ENCODE measurements at regions not wholly inside any gene's neighbourhood (a gene's known extent, or its start where the extent isn't known, plus 50 kb on each side); places are given as distances from the start of the nearest gene placed in this dataset.

DNA sequence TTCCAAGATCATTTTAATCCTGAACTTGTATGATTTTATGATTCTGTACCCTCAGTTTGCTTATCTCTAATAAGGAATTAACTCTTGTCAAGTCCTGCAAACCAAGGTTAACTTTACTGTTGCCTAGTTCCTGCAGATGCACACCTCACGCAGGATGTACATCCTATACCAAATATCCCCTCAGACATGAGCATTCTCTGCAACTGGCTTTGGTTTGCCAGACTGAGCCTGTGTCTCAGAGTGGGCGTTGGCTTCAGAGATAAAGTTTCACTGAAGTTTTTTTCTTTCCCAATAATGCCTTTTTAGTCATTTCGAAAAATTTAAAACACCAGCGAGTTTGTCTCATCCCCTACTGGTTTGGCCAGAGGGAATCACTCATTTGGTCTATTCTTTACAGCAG is 173.9 kb downstream of the NR2F2 start (continued):
- TF ChIP-seq, protein P1, sequence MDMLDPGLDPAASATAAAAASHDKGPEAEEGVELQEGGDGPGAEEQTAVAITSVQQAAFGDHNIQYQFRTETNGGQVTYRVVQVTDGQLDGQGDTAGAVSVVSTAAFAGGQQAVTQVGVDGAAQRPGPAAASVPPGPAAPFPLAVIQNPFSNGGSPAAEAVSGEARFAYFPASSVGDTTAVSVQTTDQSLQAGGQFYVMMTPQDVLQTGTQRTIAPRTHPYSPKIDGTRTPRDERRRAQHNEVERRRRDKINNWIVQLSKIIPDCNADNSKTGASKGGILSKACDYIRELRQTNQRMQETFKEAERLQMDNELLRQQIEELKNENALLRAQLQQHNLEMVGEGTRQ (CRISPR knock-in tag; IDR thresholded peaks at IDR 0.05) = no peak
- TF ChIP-seq, protein P2, sequence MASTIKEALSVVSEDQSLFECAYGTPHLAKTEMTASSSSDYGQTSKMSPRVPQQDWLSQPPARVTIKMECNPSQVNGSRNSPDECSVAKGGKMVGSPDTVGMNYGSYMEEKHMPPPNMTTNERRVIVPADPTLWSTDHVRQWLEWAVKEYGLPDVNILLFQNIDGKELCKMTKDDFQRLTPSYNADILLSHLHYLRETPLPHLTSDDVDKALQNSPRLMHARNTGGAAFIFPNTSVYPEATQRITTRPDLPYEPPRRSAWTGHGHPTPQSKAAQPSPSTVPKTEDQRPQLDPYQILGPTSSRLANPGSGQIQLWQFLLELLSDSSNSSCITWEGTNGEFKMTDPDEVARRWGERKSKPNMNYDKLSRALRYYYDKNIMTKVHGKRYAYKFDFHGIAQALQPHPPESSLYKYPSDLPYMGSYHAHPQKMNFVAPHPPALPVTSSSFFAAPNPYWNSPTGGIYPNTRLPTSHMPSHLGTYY (CRISPR knock-in tag; IDR thresholded peaks at IDR 0.05) = no peak
- TF ChIP-seq FOXJ3 (CRISPR knock-in tag; IDR thresholded peaks at IDR 0.05; ENCODE audit: borderline replicate concordance) = no peak

DNA sequence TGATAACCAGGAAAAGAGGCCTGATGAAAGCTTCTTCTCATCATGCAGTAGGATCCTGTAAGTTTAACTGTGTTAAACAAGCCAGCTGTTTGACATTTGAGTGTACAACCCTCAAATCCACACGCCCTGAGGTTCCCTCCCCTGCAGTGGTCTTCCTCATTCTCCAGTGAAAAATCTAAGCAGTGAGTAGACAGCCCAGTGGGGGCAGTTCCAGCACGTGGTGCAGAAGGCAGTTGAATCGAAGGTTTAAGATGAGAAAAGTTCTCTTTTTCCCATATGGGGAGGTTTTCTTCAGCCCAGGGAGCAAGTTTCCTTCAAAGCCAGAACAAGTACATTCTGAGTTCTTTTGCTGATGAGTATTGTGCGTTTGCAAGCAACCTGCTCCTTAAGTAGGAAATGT is 174.5 kb downstream of the NR2F2 start:
- H3K4me1 Mint-ChIP-seq = no peaks in the 10 kb centered on the region
- DNase-seq (ENCODE audit: low spot score) (no peak), ATAC-seq (no peak)
- ChIA-PET CTCF (no interaction called here), POLR2A (no interaction called here)
- no peak overlapping the region for H3K4me3 Mint-ChIP-seq
- H3K27ac Mint-ChIP-seq = no peak overlapping the region
- no peaks in the 10 kb centered on the region for H3K9me3 Mint-ChIP-seq
- no peaks in the 10 kb centered on the region for H3K36me3 Mint-ChIP-seq
- peaks cover 3% of the 10 kb centered on the region for H3K27me3 Mint-ChIP-seq (ENCODE audit: low read depth)
- TF ChIP-seq GABPB1 (CRISPR knock-in tag; IDR thresholded peaks at IDR 0.05) = no peak
- TF ChIP-seq, protein P3, sequence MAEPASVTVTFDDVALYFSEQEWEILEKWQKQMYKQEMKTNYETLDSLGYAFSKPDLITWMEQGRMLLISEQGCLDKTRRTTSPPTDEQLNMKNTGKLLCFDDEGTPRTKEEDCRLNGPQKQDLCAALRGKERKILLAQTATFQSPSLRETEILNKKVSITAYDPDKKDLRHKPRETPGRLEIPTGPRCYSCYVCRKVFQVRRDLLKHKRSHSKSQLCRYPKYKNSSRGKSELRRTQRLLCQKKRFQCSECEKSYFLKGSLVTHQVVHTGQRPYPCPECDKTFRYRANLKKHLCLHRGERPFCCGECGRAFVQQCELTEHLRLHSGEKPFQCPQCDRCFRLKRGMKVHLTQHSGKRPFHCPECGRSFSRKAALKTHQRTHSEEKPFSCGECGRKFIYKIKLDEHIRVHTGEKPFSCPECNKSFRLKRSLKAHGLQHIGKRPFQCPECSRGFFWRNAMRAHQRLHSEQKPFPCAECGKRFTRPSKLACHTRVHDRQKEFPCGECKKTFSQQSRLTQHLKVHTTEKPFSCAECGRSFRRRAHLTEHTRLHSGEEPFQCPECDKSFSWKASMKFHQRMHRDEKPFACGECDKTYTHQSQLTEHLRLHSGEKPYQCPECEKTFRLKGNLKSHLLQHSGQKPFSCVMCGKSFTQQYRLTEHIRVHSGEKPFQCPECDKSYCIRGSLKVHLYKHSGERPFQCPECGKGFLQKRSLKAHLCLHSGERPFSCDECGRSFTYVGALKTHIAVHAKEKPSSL (CRISPR knock-in tag; conservative IDR thresholded peaks at IDR 0.05) = no peak
- TF ChIP-seq ZNF219 (CRISPR knock-in tag; IDR thresholded peaks at IDR 0.05; ENCODE audit: borderline replicate concordance) = no peak
- TF ChIP-seq, protein P4, sequence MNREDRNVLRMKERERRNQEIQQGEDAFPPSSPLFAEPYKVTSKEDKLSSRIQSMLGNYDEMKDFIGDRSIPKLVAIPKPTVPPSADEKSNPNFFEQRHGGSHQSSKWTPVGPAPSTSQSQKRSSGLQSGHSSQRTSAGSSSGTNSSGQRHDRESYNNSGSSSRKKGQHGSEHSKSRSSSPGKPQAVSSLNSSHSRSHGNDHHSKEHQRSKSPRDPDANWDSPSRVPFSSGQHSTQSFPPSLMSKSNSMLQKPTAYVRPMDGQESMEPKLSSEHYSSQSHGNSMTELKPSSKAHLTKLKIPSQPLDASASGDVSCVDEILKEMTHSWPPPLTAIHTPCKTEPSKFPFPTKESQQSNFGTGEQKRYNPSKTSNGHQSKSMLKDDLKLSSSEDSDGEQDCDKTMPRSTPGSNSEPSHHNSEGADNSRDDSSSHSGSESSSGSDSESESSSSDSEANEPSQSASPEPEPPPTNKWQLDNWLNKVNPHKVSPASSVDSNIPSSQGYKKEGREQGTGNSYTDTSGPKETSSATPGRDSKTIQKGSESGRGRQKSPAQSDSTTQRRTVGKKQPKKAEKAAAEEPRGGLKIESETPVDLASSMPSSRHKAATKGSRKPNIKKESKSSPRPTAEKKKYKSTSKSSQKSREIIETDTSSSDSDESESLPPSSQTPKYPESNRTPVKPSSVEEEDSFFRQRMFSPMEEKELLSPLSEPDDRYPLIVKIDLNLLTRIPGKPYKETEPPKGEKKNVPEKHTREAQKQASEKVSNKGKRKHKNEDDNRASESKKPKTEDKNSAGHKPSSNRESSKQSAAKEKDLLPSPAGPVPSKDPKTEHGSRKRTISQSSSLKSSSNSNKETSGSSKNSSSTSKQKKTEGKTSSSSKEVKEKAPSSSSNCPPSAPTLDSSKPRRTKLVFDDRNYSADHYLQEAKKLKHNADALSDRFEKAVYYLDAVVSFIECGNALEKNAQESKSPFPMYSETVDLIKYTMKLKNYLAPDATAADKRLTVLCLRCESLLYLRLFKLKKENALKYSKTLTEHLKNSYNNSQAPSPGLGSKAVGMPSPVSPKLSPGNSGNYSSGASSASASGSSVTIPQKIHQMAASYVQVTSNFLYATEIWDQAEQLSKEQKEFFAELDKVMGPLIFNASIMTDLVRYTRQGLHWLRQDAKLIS (CRISPR knock-in tag; IDR thresholded peaks at IDR 0.05; ENCODE audit: borderline replicate concordance) = no peak
- TF ChIP-seq TEAD1 (CRISPR knock-in tag; IDR thresholded peaks at IDR 0.05) = no peak
- no peak for TF ChIP-seq ESRRA (CRISPR knock-in tag; IDR thresholded peaks at IDR 0.05; ENCODE audit: borderline replicate concordance)
- TF ChIP-seq, protein P5, sequence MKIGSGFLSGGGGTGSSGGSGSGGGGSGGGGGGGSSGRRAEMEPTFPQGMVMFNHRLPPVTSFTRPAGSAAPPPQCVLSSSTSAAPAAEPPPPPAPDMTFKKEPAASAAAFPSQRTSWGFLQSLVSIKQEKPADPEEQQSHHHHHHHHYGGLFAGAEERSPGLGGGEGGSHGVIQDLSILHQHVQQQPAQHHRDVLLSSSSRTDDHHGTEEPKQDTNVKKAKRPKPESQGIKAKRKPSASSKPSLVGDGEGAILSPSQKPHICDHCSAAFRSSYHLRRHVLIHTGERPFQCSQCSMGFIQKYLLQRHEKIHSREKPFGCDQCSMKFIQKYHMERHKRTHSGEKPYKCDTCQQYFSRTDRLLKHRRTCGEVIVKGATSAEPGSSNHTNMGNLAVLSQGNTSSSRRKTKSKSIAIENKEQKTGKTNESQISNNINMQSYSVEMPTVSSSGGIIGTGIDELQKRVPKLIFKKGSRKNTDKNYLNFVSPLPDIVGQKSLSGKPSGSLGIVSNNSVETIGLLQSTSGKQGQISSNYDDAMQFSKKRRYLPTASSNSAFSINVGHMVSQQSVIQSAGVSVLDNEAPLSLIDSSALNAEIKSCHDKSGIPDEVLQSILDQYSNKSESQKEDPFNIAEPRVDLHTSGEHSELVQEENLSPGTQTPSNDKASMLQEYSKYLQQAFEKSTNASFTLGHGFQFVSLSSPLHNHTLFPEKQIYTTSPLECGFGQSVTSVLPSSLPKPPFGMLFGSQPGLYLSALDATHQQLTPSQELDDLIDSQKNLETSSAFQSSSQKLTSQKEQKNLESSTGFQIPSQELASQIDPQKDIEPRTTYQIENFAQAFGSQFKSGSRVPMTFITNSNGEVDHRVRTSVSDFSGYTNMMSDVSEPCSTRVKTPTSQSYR (CRISPR knock-in tag; IDR thresholded peaks at IDR 0.05) = no peak
- TF ChIP-seq, protein P6, sequence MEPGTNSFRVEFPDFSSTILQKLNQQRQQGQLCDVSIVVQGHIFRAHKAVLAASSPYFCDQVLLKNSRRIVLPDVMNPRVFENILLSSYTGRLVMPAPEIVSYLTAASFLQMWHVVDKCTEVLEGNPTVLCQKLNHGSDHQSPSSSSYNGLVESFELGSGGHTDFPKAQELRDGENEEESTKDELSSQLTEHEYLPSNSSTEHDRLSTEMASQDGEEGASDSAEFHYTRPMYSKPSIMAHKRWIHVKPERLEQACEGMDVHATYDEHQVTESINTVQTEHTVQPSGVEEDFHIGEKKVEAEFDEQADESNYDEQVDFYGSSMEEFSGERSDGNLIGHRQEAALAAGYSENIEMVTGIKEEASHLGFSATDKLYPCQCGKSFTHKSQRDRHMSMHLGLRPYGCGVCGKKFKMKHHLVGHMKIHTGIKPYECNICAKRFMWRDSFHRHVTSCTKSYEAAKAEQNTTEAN (CRISPR knock-in tag; IDR thresholded peaks at IDR 0.05) = no peak
- no peak for TF ChIP-seq ELF4 (CRISPR knock-in tag; IDR thresholded peaks at IDR 0.05; ENCODE audit: low read depth)
- TF ChIP-seq, protein P7, sequence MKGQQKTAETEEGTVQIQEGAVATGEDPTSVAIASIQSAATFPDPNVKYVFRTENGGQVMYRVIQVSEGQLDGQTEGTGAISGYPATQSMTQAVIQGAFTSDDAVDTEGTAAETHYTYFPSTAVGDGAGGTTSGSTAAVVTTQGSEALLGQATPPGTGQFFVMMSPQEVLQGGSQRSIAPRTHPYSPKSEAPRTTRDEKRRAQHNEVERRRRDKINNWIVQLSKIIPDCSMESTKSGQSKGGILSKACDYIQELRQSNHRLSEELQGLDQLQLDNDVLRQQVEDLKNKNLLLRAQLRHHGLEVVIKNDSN (CRISPR knock-in tag; IDR thresholded peaks at IDR 0.05) = no peak
- TF ChIP-seq FOXJ3 (CRISPR knock-in tag; IDR thresholded peaks at IDR 0.05; ENCODE audit: borderline replicate concordance) = no peak
- TF ChIP-seq, protein P8, sequence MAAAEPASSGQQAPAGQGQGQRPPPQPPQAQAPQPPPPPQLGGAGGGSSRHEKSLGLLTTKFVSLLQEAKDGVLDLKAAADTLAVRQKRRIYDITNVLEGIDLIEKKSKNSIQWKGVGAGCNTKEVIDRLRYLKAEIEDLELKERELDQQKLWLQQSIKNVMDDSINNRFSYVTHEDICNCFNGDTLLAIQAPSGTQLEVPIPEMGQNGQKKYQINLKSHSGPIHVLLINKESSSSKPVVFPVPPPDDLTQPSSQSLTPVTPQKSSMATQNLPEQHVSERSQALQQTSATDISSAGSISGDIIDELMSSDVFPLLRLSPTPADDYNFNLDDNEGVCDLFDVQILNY (CRISPR knock-in tag; IDR thresholded peaks at IDR 0.05) = no peak
- no peak for TF ChIP-seq ZNF671 (CRISPR knock-in tag; IDR thresholded peaks at IDR 0.05)
- TF ChIP-seq, protein P2 (CRISPR knock-in tag; IDR thresholded peaks at IDR 0.05) = no peak
- TF ChIP-seq MXD4 (CRISPR knock-in tag; IDR thresholded peaks at IDR 0.05; ENCODE audit: borderline replicate concordance) = no peak
- no peak for TF ChIP-seq CBFB (CRISPR knock-in tag; IDR thresholded peaks at IDR 0.05; ENCODE audit: low read depth)
- TF ChIP-seq, protein P9, sequence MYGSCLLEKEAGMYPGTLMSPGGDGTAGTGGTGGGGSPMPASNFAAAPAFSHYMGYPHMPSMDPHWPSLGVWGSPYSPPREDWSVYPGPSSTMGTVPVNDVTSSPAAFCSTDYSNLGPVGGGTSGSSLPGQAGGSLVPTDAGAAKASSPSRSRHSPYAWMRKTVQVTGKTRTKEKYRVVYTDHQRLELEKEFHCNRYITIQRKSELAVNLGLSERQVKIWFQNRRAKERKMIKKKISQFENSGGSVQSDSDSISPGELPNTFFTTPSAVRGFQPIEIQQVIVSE (CRISPR knock-in tag; IDR thresholded peaks at IDR 0.05; ENCODE audit: borderline replicate concordance) = no peak
- no peak for TF ChIP-seq HMGA2 (CRISPR knock-in tag; IDR thresholded peaks at IDR 0.05)
- TF ChIP-seq JUN (CRISPR knock-in tag; IDR thresholded peaks at IDR 0.05) = no peak

Measured in WTC11 (cell line).